Spleen (tissue), 7 donors: ENCODE measurements at regions not wholly inside any gene's neighbourhood (a gene's known extent, or its start where the extent isn't known, plus 50 kb on each side); places are given as distances from the start of the nearest gene placed in this dataset.
A peak's percentile ranks its signal among the peaks of the same experiment; 100 is the strongest.

ENCODE experiments used
- POLR2A ChIP-seq, 3 donors: fragments of 450-650 bp; IDR thresholded peaks; one replicate each; pipeline ENCODE4 v1.5.1; 2017; ENCODE audit warnings: antibody characterized with exemption in 3 of 3, mild to moderate bottlenecking in 1 of 3
- TF ChIP-seq, protein P1 (sequence below), 11 experiments: fragments of 200-600 bp in 7 of 11; fragments of 450-650 bp in 4 of 11; sonication (generic) in 4 of 11; IDR thresholded peaks in 8 of 11; conservative IDR thresholded peaks in 3 of 11; 1 replicate in 7 of 11; 2 replicates in 4 of 11; pipeline versions ENCODE4 v1.4.0 to v1.8.0; 2016 to 2021; ENCODE audit warnings: antibody characterized with exemption in 11 of 11, inconsistent platforms in 4 of 11, mild to moderate bottlenecking in 1 of 11
- donor health status: DM: no; HTN: no; CAD: no; lungs with moderate emphysema.
- donor health status: DM: no; HTN: no; CAD: no.
- donor health status: DM: no; HTN: no; CAD: no.

- no peak for TF ChIP-seq POLR2A (IDR thresholded peaks at IDR 0.05)
- TF ChIP-seq, protein P1, sequence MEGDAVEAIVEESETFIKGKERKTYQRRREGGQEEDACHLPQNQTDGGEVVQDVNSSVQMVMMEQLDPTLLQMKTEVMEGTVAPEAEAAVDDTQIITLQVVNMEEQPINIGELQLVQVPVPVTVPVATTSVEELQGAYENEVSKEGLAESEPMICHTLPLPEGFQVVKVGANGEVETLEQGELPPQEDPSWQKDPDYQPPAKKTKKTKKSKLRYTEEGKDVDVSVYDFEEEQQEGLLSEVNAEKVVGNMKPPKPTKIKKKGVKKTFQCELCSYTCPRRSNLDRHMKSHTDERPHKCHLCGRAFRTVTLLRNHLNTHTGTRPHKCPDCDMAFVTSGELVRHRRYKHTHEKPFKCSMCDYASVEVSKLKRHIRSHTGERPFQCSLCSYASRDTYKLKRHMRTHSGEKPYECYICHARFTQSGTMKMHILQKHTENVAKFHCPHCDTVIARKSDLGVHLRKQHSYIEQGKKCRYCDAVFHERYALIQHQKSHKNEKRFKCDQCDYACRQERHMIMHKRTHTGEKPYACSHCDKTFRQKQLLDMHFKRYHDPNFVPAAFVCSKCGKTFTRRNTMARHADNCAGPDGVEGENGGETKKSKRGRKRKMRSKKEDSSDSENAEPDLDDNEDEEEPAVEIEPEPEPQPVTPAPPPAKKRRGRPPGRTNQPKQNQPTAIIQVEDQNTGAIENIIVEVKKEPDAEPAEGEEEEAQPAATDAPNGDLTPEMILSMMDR (IDR thresholded peaks at IDR 0.05 in 8 of 11, conservative IDR thresholded peaks at IDR 0.05 in 3 of 11), result peak in 8 of 11 experiments; percentile 13 to 59 (median 40)
Measured at GRCh38 chr14:104370256-104370870, 209.2 kb upstream of the C14orf180 start.
